ENCODE measurements at regions not wholly inside any gene's neighbourhood (a gene's known extent, or its start where the extent isn't known, plus 50 kb on each side); places are given as distances from the start of the nearest gene placed in this dataset.

- TF ChIP-seq, protein P1, sequence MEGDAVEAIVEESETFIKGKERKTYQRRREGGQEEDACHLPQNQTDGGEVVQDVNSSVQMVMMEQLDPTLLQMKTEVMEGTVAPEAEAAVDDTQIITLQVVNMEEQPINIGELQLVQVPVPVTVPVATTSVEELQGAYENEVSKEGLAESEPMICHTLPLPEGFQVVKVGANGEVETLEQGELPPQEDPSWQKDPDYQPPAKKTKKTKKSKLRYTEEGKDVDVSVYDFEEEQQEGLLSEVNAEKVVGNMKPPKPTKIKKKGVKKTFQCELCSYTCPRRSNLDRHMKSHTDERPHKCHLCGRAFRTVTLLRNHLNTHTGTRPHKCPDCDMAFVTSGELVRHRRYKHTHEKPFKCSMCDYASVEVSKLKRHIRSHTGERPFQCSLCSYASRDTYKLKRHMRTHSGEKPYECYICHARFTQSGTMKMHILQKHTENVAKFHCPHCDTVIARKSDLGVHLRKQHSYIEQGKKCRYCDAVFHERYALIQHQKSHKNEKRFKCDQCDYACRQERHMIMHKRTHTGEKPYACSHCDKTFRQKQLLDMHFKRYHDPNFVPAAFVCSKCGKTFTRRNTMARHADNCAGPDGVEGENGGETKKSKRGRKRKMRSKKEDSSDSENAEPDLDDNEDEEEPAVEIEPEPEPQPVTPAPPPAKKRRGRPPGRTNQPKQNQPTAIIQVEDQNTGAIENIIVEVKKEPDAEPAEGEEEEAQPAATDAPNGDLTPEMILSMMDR (IDR thresholded peaks at IDR 0.05 in 8 of 11, conservative IDR thresholded peaks at IDR 0.05 in 3 of 11): no peak
- no peak for TF ChIP-seq POLR2A (IDR thresholded peaks at IDR 0.05)
These were observed 153.0 kb upstream of the HMHB1 start for GRCh38 chr5:143658956-143659355.

Data from spleen (tissue), 7 donors.